ENCODE measurements at regions not wholly inside any gene's neighbourhood (a gene's known extent, or its start where the extent isn't known, plus 50 kb on each side); places are given as distances from the start of the nearest gene placed in this dataset.

- TF ChIP-seq THRA (CRISPR knock-in tag; IDR thresholded peaks at IDR 0.05; ENCODE audit: borderline replicate concordance), result 0 out of 2 replicates have a peak, but pooled peaks have one; percentile 20
- TF ChIP-seq MYNN (CRISPR knock-in tag; IDR thresholded peaks at IDR 0.05; ENCODE audit: low read depth), result no peak
- TF ChIP-seq ZFP36L1 (CRISPR knock-in tag; IDR thresholded peaks at IDR 0.05), result no peak
- no peak for TF ChIP-seq ZNF567 (CRISPR knock-in tag; IDR thresholded peaks at IDR 0.05; ENCODE audit: borderline replicate concordance)
- no peak for TF ChIP-seq ZFP1 (CRISPR knock-in tag; IDR thresholded peaks at IDR 0.05)
- no peak for TF ChIP-seq ZNF430 (CRISPR knock-in tag; IDR thresholded peaks at IDR 0.05)
- TF ChIP-seq ZNF225 (CRISPR knock-in tag; IDR thresholded peaks at IDR 0.05), result no peak
- TF ChIP-seq NR1H2 (CRISPR knock-in tag; IDR thresholded peaks at IDR 0.05; ENCODE audit: borderline replicate concordance, low read depth), result no peak
- TF ChIP-seq SP140L (CRISPR knock-in tag; IDR thresholded peaks at IDR 0.05; ENCODE audit: borderline replicate concordance), result no peak
- no peak for TF ChIP-seq TMF1 (CRISPR knock-in tag; IDR thresholded peaks at IDR 0.05; ENCODE audit: low read depth)
- TF ChIP-seq NBN (conservative IDR thresholded peaks at IDR 0.05), result no peak
- no peak for TF ChIP-seq ZNF670 (CRISPR knock-in tag; IDR thresholded peaks at IDR 0.05; ENCODE audit: borderline replicate concordance)
- TF ChIP-seq ZNF574 (CRISPR knock-in tag; IDR thresholded peaks at IDR 0.05), result peak; percentile 30; the same call in 1 of the 2 replicates
- TF ChIP-seq SRSF9 (IDR thresholded peaks at IDR 0.05; ENCODE audit: borderline replicate concordance, insufficient read depth, low read depth, low read length, poor library complexity, severe bottlenecking), result no peak
- no peak for TF ChIP-seq ZNF652 (CRISPR knock-in tag; IDR thresholded peaks at IDR 0.05; ENCODE audit: borderline replicate concordance, low read depth)
- TF ChIP-seq BCL3 (CRISPR knock-in tag; IDR thresholded peaks at IDR 0.05), result no peak
- peak; percentile 64 for TF ChIP-seq ZFY (CRISPR knock-in tag; IDR thresholded peaks at IDR 0.05)
- no peak for TF ChIP-seq NR2F6 (IDR thresholded peaks at IDR 0.05)
- no peak for TF ChIP-seq NR2F6 (CRISPR knock-in tag; IDR thresholded peaks at IDR 0.05)
- no peak for TF ChIP-seq FOXO1 (CRISPR knock-in tag; IDR thresholded peaks at IDR 0.05)
- peak; percentile 56; the same call in 1 of the 2 replicates for TF ChIP-seq KDM2A (CRISPR knock-in tag; IDR thresholded peaks at IDR 0.05; ENCODE audit: borderline replicate concordance, low read depth)
- TF ChIP-seq GLI4 (CRISPR knock-in tag; IDR thresholded peaks at IDR 0.05; ENCODE audit: borderline replicate concordance), result no peak
- no peak for TF ChIP-seq RELA (CRISPR knock-in tag; IDR thresholded peaks at IDR 0.05)
- no peak for TF ChIP-seq GMEB1 (CRISPR knock-in tag; IDR thresholded peaks at IDR 0.05; ENCODE audit: borderline replicate concordance)
Measured at GRCh38 chr22:48574776-48575617, 1252.7 kb downstream of the BRD1 start (continued).

Data from HepG2 (cell line).